SK-N-SH treated with all-trans-retinoic acid at 6 μM for 48 hours (cell line): ENCODE measurements at regions not wholly inside any gene's neighbourhood (a gene's known extent, or its start where the extent isn't known, plus 50 kb on each side); places are given as distances from the start of the nearest gene placed in this dataset.
"Not testable (repeated sequence)": the region's sequence is repeated elsewhere in the genome, so short reads cannot be mapped to it uniquely, and the experiment has no call there.

Experiments
- ATAC-seq: fragments of 200-7000 bp; cut with Tn5 transposase; 3 replicates; pipeline ENCODE4 v1.9.1; 2020; ENCODE audit warnings: mild to moderate bottlenecking, moderate library complexity
- BACH2 ChIP-seq: fragments of 250-450 bp; sonication (Bioruptor Pico); IDR thresholded peaks from 2 replicates; pipeline ENCODE4 v1.9.0; 2021; ENCODE audit warnings: mild to moderate bottlenecking, borderline replicate concordance
- CREB5 ChIP-seq: fragments of 250-450 bp; sonication (Bioruptor Pico); IDR thresholded peaks from 2 replicates; pipeline ENCODE4 v1.5.1; 2020; ENCODE audit warnings: low read depth, mild to moderate bottlenecking, moderate library complexity
- CSDC2 ChIP-seq: fragments of 250-450 bp; sonication (Bioruptor Pico); IDR thresholded peaks from 2 replicates; pipeline ENCODE4 v1.5.0; 2020; ENCODE audit warnings: mild to moderate bottlenecking, moderate library complexity
- CSRNP3 ChIP-seq: fragments of 250-450 bp; sonication (Bioruptor Pico); IDR thresholded peaks from 2 replicates; pipeline ENCODE4 v1.5.1; 2021; ENCODE audit warnings: mild to moderate bottlenecking, moderate library complexity
- ESRRG ChIP-seq: fragments of 250-450 bp; sonication (Bioruptor Pico); IDR thresholded peaks from 2 replicates; pipeline ENCODE4 v1.6.1; 2021; ENCODE audit warnings: mild to moderate bottlenecking
- ISL1 ChIP-seq: fragments of 250-450 bp; sonication (Bioruptor Pico); IDR thresholded peaks from 2 replicates; pipeline ENCODE4 v2.1.2; 2022; ENCODE audit warnings: mild to moderate bottlenecking, moderate library complexity
- OSR1 ChIP-seq: fragments of 250-450 bp; sonication (Bioruptor Pico); IDR thresholded peaks from 2 replicates; pipeline ENCODE4 v1.8.0; 2022; ENCODE audit warnings: moderate library complexity, mild to moderate bottlenecking, inconsistent platforms
- PATZ1 ChIP-seq: fragments of 250-450 bp; sonication (Bioruptor Pico); IDR thresholded peaks from 2 replicates; pipeline ENCODE4 v1.8.0; 2020; ENCODE audit warnings: mild to moderate bottlenecking, moderate library complexity, borderline replicate concordance
- POU6F1 ChIP-seq: fragments of 250-450 bp; sonication (Bioruptor Pico); IDR thresholded peaks from 2 replicates; pipeline ENCODE4 v1.8.0; 2021; ENCODE audit warnings: low read depth, mild to moderate bottlenecking, moderate library complexity, borderline replicate concordance
- PPARA ChIP-seq: fragments of 250-450 bp; sonication (Bioruptor Pico); IDR thresholded peaks from 2 replicates; pipeline ENCODE4 v1.5.0; 2020; ENCODE audit warnings: mild to moderate bottlenecking, borderline replicate concordance
- RARB ChIP-seq: fragments of 250-450 bp; sonication (Bioruptor Pico); IDR thresholded peaks from 2 replicates; pipeline ENCODE4 v1.8.0; 2021; ENCODE audit warnings: mild to moderate bottlenecking, moderate library complexity
- SNAI2 ChIP-seq: fragments of 250-450 bp; sonication (Bioruptor Pico); IDR thresholded peaks from 2 replicates; pipeline ENCODE4 v1.5.0; 2020; ENCODE audit warnings: mild to moderate bottlenecking, moderate library complexity
- TCF4 ChIP-seq: fragments of 250-450 bp; sonication (Bioruptor Pico); IDR thresholded peaks from 2 replicates; pipeline ENCODE4 v1.8.0; 2021; ENCODE audit warnings: mild to moderate bottlenecking, moderate library complexity, borderline replicate concordance
- TOX ChIP-seq: fragments of 250-450 bp; sonication (Bioruptor Pico); IDR thresholded peaks from 2 replicates; pipeline ENCODE4 v1.8.0; 2021; ENCODE audit warnings: mild to moderate bottlenecking, moderate library complexity, borderline replicate concordance
- TSHZ2 ChIP-seq: fragments of 250-450 bp; sonication (Bioruptor Pico); IDR thresholded peaks from 2 replicates; pipeline ENCODE4 v1.5.0; 2020; ENCODE audit warnings: mild to moderate bottlenecking, moderate library complexity
- ZFP3 ChIP-seq: fragments of 250-450 bp; sonication (Bioruptor Pico); IDR thresholded peaks from 2 replicates; pipeline ENCODE4 v1.5.0; 2020; ENCODE audit warnings: mild to moderate bottlenecking, moderate library complexity
- ZFP30 ChIP-seq: fragments of 450-650 bp; formaldehyde crosslinking; IDR thresholded peaks from 2 replicates; pipeline ENCODE4 v1.5.0; 2022; ENCODE audit warnings: mild to moderate bottlenecking, moderate library complexity
- ZNF565 ChIP-seq: fragments of 450-650 bp; formaldehyde crosslinking; conservative IDR thresholded peaks from 2 replicates; pipeline ENCODE4 v1.5.0; 2020; ENCODE audit warnings: low read depth, mild to moderate bottlenecking, moderate library complexity
- ZNF70 ChIP-seq: fragments of 450-650 bp; formaldehyde crosslinking; IDR thresholded peaks from 2 replicates; pipeline ENCODE4 v1.5.0; 2020; ENCODE audit warnings: mild to moderate bottlenecking, moderate library complexity
- ZNF8 ChIP-seq: fragments of 450-650 bp; formaldehyde crosslinking; IDR thresholded peaks from 2 replicates; pipeline ENCODE4 v1.5.0; 2020; ENCODE audit warnings: mild to moderate bottlenecking, moderate library complexity

GRCh38 chr1:215439549-215439948, 127.6 kb upstream of the KCTD3 start:
- TF ChIP-seq CSDC2 (CRISPR knock-in tag), result no peak
- no peak for TF ChIP-seq ZFP30 (CRISPR knock-in tag)
- TF ChIP-seq ZNF8 (CRISPR knock-in tag), result no peak
- no peak for TF ChIP-seq TOX (CRISPR knock-in tag)
- TF ChIP-seq POU6F1 (CRISPR knock-in tag), result no peak
- no peak for TF ChIP-seq TSHZ2 (CRISPR knock-in tag)

GRCh38 chr1:215444715-215445414, 122.2 kb upstream of the KCTD3 start:
- TF ChIP-seq PATZ1 (CRISPR knock-in tag), result no peak
- TF ChIP-seq TCF4 (CRISPR knock-in tag), result no peak
- no peak for TF ChIP-seq ZNF70 (CRISPR knock-in tag)
- no peak for TF ChIP-seq CREB5 (CRISPR knock-in tag)
- no peak for TF ChIP-seq SNAI2 (CRISPR knock-in tag)
- no peak for TF ChIP-seq ISL1
- TF ChIP-seq ZFP3 (CRISPR knock-in tag), result no peak
- TF ChIP-seq ZNF565 (CRISPR knock-in tag), result no peak
- TF ChIP-seq CSRNP3 (CRISPR knock-in tag), result no peak
- no peak for TF ChIP-seq ZNF8 (CRISPR knock-in tag)
- TF ChIP-seq TSHZ2 (CRISPR knock-in tag), result no peak
- TF ChIP-seq CSDC2 (CRISPR knock-in tag), result no peak
- no peak for TF ChIP-seq ESRRG
- TF ChIP-seq PPARA (CRISPR knock-in tag), result no peak
- TF ChIP-seq OSR1 (CRISPR knock-in tag), result no peak
- TF ChIP-seq POU6F1 (CRISPR knock-in tag), result no peak
- no peak for TF ChIP-seq BACH2 (CRISPR knock-in tag)
- TF ChIP-seq RARB, result no peak
- TF ChIP-seq, all 23 proteins: peak for 0
- no peak for ATAC-seq

More at GRCh38 chr1:215439549-215439948, 127.6 kb upstream of the KCTD3 start:
- no peak for ATAC-seq

- not testable (repeated sequence) for ATAC-seq
Measured at GRCh38 chr1:215448014-215448413, 119.1 kb upstream of the KCTD3 start.

GRCh38 chr1:215449147-215449546, 118.0 kb upstream of the KCTD3 start:
- not testable (repeated sequence) for ATAC-seq
